Gastroesophageal sphincter (tissue), 3 donors: ENCODE measurements at regions not wholly inside any gene's neighbourhood (a gene's known extent, or its start where the extent isn't known, plus 50 kb on each side); places are given as distances from the start of the nearest gene placed in this dataset.

Experiments used
- CTCF ChIP-seq, 4 experiments: fragments of 200-600 bp in 2 of 4; fragments of 450-650 bp in 2 of 4; sonication (generic) in 1 of 4; IDR thresholded peaks; one replicate each; pipeline ENCODE4 v1.5.1; 2017 to 2019; ENCODE audit warnings: antibody characterized with exemption in 4 of 4, mild to moderate bottlenecking in 2 of 4, moderate library complexity in 2 of 4
- POLR2A ChIP-seq, 2 donors: fragments of 450-650 bp; IDR thresholded peaks; one replicate each; pipeline ENCODE4 v1.6.1; 2017; ENCODE audit warnings: antibody characterized with exemption in 2 of 2, mild to moderate bottlenecking in 2 of 2, moderate library complexity in 1 of 2

- TF ChIP-seq CTCF (IDR thresholded peaks at IDR 0.05): no peak
- no peak for TF ChIP-seq POLR2A (IDR thresholded peaks at IDR 0.05)
Measured at GRCh38 chr1:221612047-221612777, 129.7 kb downstream of the DUSP10 start.
